ENCODE measurements at regions not wholly inside any gene's neighbourhood (a gene's known extent, or its start where the extent isn't known, plus 50 kb on each side); places are given as distances from the start of the nearest gene placed in this dataset.

DNA sequence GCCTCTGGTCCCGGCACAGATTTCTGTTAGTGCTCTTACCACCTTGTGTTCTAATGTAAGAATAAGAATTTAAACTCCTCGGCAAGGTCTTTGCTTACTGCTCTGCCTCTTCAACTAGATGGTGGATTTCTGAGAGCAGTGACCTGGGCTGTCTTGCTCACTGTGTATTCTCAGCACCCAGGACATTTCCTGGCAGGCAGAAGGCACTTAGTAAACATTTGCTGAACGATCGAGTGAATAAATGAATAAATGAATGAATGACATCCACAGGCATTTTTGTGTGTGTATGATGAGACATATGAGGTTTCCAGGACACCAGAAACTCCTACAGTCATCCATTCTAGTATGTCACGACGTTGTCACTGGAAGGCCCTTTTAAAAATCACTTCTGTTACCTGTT is 143.2 kb downstream of the BOD1 start:
- DNase-seq (ENCODE audit: low spot score, unreplicated experiment) = no peak
- Mint-ChIP-seq H3K4me1 (ENCODE audit: low read depth) (peaks cover 7% of the 10 kb centered on the region), H3K27ac (no peak overlapping the region), H3K36me3 (ENCODE audit: insufficient read depth) (no peaks in the 10 kb centered on the region), H3K27me3 (peaks cover 14% of the 10 kb centered on the region), H3K4me3 (ENCODE audit: low read depth) (no peak overlapping the region), H3K9me3 (ENCODE audit: low read depth) (no peaks in the 10 kb centered on the region)
- TF ChIP-seq, protein P1, sequence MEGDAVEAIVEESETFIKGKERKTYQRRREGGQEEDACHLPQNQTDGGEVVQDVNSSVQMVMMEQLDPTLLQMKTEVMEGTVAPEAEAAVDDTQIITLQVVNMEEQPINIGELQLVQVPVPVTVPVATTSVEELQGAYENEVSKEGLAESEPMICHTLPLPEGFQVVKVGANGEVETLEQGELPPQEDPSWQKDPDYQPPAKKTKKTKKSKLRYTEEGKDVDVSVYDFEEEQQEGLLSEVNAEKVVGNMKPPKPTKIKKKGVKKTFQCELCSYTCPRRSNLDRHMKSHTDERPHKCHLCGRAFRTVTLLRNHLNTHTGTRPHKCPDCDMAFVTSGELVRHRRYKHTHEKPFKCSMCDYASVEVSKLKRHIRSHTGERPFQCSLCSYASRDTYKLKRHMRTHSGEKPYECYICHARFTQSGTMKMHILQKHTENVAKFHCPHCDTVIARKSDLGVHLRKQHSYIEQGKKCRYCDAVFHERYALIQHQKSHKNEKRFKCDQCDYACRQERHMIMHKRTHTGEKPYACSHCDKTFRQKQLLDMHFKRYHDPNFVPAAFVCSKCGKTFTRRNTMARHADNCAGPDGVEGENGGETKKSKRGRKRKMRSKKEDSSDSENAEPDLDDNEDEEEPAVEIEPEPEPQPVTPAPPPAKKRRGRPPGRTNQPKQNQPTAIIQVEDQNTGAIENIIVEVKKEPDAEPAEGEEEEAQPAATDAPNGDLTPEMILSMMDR (IDR thresholded peaks at IDR 0.05; ENCODE audit: unreplicated experiment) = no peak

DNA sequence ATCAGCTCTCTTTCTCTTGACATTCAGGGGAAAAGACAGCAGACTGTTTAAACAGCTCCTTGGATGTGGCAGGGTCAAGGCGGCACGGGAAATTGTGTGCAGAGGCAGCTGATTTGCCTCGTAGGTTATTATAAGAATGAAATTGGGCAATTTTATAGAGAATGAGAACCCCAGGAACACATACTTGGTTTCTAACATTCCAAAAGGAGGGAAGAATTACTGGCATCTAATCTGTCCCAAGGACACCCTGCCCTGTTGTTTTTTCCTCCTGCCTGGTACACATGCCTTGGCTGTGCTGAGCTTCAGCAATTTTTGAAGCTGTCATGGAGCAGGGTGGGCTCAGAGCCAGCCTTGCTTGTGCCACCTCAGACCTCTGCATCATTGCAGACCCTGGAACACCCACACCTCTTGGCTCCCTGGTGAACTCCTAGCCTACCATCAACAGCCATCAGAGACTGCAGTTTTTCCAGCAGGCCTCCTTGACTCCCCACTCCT is 143.6 kb downstream of the BOD1 start:
- Mint-ChIP-seq H3K36me3 (ENCODE audit: insufficient read depth) (no peaks in the 10 kb centered on the region), H3K27me3 (peaks cover 14% of the 10 kb centered on the region), H3K4me1 (ENCODE audit: low read depth) (peaks cover 7% of the 10 kb centered on the region), H3K9me3 (ENCODE audit: low read depth) (no peaks in the 10 kb centered on the region), H3K27ac (no peak overlapping the region), H3K4me3 (ENCODE audit: low read depth) (no peak overlapping the region)
- DNase-seq (ENCODE audit: low spot score, unreplicated experiment) = no peak
- TF ChIP-seq, protein P1 (IDR thresholded peaks at IDR 0.05; ENCODE audit: unreplicated experiment) = no peak

DNA sequence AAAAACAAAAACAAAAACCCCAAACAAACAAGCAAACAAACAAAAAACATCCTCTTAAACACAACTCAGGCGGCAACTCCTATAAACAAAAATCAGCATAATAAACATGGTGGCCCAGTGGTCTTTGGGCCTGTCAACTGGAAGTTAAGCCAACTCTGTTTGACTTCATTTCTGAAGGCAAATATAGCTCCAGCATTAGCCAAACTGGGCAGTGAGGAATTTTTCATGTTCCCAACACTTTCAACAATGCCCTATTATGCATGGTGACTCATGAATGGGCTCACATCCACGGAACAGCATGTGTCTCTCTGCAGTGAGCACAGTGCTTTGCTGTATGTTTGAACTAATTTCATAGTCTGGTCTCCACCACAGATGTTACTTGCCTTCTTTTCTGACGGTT is 143.9 kb upstream of the STC2 start:
- Mint-ChIP-seq H3K27me3 (peaks cover 14% of the 10 kb centered on the region), H3K27ac (no peak overlapping the region), H3K4me1 (ENCODE audit: low read depth) (peaks cover 7% of the 10 kb centered on the region), H3K36me3 (ENCODE audit: insufficient read depth) (no peaks in the 10 kb centered on the region), H3K4me3 (ENCODE audit: low read depth) (no peak overlapping the region), H3K9me3 (ENCODE audit: low read depth) (no peaks in the 10 kb centered on the region)
- DNase-seq (ENCODE audit: low spot score, unreplicated experiment) = no peak
- TF ChIP-seq, protein P1 (IDR thresholded peaks at IDR 0.05; ENCODE audit: unreplicated experiment) = no peak

DNA sequence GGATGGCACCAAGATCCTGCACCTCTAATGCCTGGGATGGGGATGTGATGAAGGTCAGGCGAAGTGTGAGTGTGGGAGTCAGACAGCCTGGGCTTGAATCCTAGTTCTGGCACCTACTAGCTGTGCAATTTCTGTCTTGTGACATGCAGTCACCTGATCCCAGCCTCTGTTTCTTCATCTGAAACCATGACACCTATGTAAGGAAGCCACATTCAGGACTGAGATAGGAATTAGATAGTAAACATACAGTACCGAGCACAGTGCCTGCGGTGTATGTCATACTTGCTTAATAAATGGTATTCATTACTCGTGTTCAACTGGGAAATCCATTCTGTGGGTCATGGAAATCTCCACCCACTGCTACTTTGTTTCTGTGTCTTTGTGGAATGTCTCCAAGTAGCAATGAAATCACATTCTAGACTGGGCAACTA is 140.6 kb upstream of the STC2 start:
- H3K4me1 Mint-ChIP-seq (ENCODE audit: low read depth) = peaks cover 7% of the 10 kb centered on the region
- H3K9me3 Mint-ChIP-seq (ENCODE audit: low read depth) = peaks cover 5% of the 10 kb centered on the region
- TF ChIP-seq, protein P1 (IDR thresholded peaks at IDR 0.05; ENCODE audit: unreplicated experiment) = no peak
- peaks cover 3% of the 10 kb centered on the region for H3K27me3 Mint-ChIP-seq
- DNase-seq (ENCODE audit: low spot score, unreplicated experiment) = no peak
- H3K36me3 Mint-ChIP-seq (ENCODE audit: insufficient read depth) = no peaks in the 10 kb centered on the region
- H3K4me3 Mint-ChIP-seq (ENCODE audit: low read depth) = no peak overlapping the region
- no peak overlapping the region for H3K27ac Mint-ChIP-seq

DNA sequence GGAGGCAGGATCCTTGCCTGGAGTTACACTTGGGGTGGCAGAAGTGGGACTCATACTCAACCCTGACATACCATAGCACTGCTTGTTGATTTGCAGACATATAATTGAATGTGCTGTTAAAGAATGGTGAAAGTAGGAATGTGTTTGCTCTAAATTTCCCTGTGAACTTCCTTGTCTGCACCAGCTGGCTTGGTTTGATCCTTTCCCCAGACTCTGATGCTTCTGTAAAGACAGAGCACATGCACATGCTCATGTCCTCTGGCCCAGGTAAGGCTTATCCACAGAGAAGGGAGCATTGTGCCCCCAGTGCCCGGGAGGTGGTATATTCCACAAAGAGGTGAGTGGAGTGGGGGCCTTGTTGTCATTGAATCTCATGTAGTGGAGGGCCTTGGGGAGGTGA is 138.0 kb upstream of the STC2 start:
- Mint-ChIP-seq H3K4me1 (ENCODE audit: low read depth) (no peaks in the 10 kb centered on the region), H3K27me3 (no peaks in the 10 kb centered on the region), H3K4me3 (ENCODE audit: low read depth) (no peak overlapping the region), H3K36me3 (ENCODE audit: insufficient read depth) (no peaks in the 10 kb centered on the region), H3K27ac (no peak overlapping the region), H3K9me3 (ENCODE audit: low read depth) (peaks cover 5% of the 10 kb centered on the region)
- TF ChIP-seq, protein P1 (IDR thresholded peaks at IDR 0.05; ENCODE audit: unreplicated experiment) = no peak
- DNase-seq (ENCODE audit: low spot score, unreplicated experiment) = no peak
